ENCODE measurements at regions not wholly inside any gene's neighbourhood (a gene's known extent, or its start where the extent isn't known, plus 50 kb on each side); places are given as distances from the start of the nearest gene placed in this dataset.

DNA sequence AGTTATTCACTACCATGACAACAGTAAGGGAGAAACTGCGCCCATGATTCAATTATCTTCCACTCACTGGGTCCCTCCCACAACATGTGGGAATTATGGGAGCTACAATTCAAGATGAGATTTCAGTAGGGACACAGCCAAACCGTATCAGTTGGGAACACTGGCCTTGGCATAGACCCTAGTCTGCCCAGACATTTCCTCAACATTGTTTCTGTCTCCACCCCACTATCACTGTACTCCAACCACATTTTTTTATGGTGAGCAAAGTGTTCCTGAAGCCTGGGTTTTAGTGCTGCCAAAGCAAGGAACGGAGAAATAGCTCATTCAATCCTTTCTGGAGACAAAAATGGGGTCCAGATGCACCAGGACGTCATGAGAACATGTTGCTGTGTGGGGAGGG, 122.6 kb upstream of the CCDC179 start:
- H3K36me3 ChIP-seq (ENCODE audit: insufficient read depth, low read length): no peaks in the 10 kb centered on the region
- no peak overlapping the region for H3K4me2 ChIP-seq (ENCODE audit: low read length)
- TF ChIP-seq, protein P1, sequence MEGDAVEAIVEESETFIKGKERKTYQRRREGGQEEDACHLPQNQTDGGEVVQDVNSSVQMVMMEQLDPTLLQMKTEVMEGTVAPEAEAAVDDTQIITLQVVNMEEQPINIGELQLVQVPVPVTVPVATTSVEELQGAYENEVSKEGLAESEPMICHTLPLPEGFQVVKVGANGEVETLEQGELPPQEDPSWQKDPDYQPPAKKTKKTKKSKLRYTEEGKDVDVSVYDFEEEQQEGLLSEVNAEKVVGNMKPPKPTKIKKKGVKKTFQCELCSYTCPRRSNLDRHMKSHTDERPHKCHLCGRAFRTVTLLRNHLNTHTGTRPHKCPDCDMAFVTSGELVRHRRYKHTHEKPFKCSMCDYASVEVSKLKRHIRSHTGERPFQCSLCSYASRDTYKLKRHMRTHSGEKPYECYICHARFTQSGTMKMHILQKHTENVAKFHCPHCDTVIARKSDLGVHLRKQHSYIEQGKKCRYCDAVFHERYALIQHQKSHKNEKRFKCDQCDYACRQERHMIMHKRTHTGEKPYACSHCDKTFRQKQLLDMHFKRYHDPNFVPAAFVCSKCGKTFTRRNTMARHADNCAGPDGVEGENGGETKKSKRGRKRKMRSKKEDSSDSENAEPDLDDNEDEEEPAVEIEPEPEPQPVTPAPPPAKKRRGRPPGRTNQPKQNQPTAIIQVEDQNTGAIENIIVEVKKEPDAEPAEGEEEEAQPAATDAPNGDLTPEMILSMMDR (IDR thresholded peaks at IDR 0.05; ENCODE audit: insufficient read depth, low read depth, low read length): no peak
- no peak for TF ChIP-seq EZH2 (IDR thresholded peaks at IDR 0.05; ENCODE audit: insufficient read depth, low read length)
- Mint-ChIP-seq H3K4me1 (ENCODE audit: low read depth, unreplicated experiment) (no peaks in the 10 kb centered on the region), H3K27me3 (ENCODE audit: low read depth, unreplicated experiment) (no peaks in the 10 kb centered on the region), H3K36me3 (ENCODE audit: low read depth, unreplicated experiment) (no peaks in the 10 kb centered on the region), H3K27ac (ENCODE audit: unreplicated experiment) (no peak overlapping the region), H3K9me3 (ENCODE audit: unreplicated experiment) (peaks cover 4% of the 10 kb centered on the region), H3K4me3 (ENCODE audit: unreplicated experiment) (no peak overlapping the region)
- H3K4me1 ChIP-seq (ENCODE audit: insufficient read depth, low read length): no peaks in the 10 kb centered on the region
- FAIRE-seq (no peak), DNase-seq (ENCODE audit: low read depth) (no peak)
- no peak overlapping the region for H2AFZ ChIP-seq (ENCODE audit: low read depth, low read length)
- no peaks in the 10 kb centered on the region for H3K27me3 ChIP-seq (ENCODE audit: insufficient read depth, low read length)
- no peaks in the 10 kb centered on the region for H3K9me3 ChIP-seq (ENCODE audit: insufficient read depth, low read depth, low read length)
- no peak overlapping the region for H3K9ac ChIP-seq (ENCODE audit: low read length)
- no peak overlapping the region for H3K4me3 ChIP-seq (ENCODE audit: insufficient read depth, low read depth, low read length)
- no peak overlapping the region for H3K27ac ChIP-seq (ENCODE audit: low read depth, low read length)
- H4K20me1 ChIP-seq (ENCODE audit: insufficient read depth, low read length): no peaks in the 10 kb centered on the region
- H3K79me2 ChIP-seq (ENCODE audit: insufficient read depth, low read length): no peaks in the 10 kb centered on the region

DNA sequence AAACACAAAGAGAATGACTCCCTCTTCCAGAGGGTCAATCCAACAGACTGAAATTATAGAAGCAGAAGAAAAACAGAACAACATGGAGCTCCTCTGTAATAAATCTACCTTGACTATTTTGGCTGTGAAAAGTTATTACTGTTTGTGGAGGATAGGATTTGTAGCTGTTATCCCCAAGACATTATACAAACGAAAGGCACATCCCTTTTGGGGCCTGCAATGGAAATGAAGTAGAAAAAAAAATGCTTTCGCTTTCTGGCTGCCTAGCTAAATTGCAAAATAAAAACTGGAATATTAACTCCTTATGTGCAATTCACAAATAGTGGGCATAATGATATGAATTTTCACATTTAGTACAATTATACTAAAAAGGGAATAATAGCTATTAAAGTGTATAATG, 123.8 kb upstream of the CCDC179 start:
- Histone ChIP-seq H3K9ac (ENCODE audit: low read length) (no peak overlapping the region), H4K20me1 (ENCODE audit: insufficient read depth, low read length) (no peaks in the 10 kb centered on the region), H3K27me3 (ENCODE audit: insufficient read depth, low read length) (no peaks in the 10 kb centered on the region), H3K9me3 (ENCODE audit: insufficient read depth, low read depth, low read length) (no peaks in the 10 kb centered on the region), H3K4me3 (ENCODE audit: insufficient read depth, low read depth, low read length) (no peak overlapping the region), H3K36me3 (ENCODE audit: insufficient read depth, low read length) (no peaks in the 10 kb centered on the region), H3K4me2 (ENCODE audit: low read length) (no peak overlapping the region), H3K27ac (ENCODE audit: low read depth, low read length) (no peak overlapping the region), H3K4me1 (ENCODE audit: insufficient read depth, low read length) (no peaks in the 10 kb centered on the region), H2AFZ (ENCODE audit: low read depth, low read length) (no peak overlapping the region), H3K79me2 (ENCODE audit: insufficient read depth, low read length) (no peaks in the 10 kb centered on the region)
- Mint-ChIP-seq H3K36me3 (ENCODE audit: low read depth, unreplicated experiment) (no peaks in the 10 kb centered on the region), H3K27me3 (ENCODE audit: low read depth, unreplicated experiment) (no peaks in the 10 kb centered on the region), H3K4me3 (ENCODE audit: unreplicated experiment) (no peak overlapping the region), H3K9me3 (ENCODE audit: unreplicated experiment) (peaks cover 4% of the 10 kb centered on the region), H3K27ac (ENCODE audit: unreplicated experiment) (no peak overlapping the region), H3K4me1 (ENCODE audit: low read depth, unreplicated experiment) (no peaks in the 10 kb centered on the region)
- no peak for FAIRE-seq
- TF ChIP-seq EZH2 (IDR thresholded peaks at IDR 0.05; ENCODE audit: insufficient read depth, low read length): no peak
- TF ChIP-seq, protein P1 (IDR thresholded peaks at IDR 0.05; ENCODE audit: insufficient read depth, low read depth, low read length): no peak
- no peak for DNase-seq (ENCODE audit: low read depth)

DNA sequence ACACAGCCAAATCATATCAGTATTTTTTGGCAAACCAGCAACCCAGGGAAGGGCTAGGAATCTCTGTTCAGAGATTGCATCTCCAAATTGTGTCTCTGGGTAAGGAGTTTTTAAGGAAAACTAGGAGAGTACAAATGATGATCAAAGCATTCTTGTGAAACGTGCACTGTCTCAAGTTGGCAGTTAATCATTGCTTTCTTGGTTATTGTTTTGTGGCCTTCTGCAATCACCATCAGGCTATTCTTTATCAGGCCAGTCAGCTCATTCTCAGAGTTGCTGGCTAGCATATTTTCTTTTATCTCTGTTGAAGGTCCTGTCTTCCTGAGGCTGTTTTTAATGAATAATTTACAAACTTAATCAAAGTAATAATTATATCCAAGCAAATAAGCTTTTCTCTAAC, 129.1 kb upstream of the CCDC179 start:
- DNase-seq (ENCODE audit: low read depth) (no peak), FAIRE-seq (no peak)
- H3K27ac Mint-ChIP-seq (ENCODE audit: unreplicated experiment): no peak overlapping the region
- no peaks in the 10 kb centered on the region for H3K36me3 Mint-ChIP-seq (ENCODE audit: low read depth, unreplicated experiment)
- no peaks in the 10 kb centered on the region for H3K4me1 Mint-ChIP-seq (ENCODE audit: low read depth, unreplicated experiment)
- H3K9ac ChIP-seq (ENCODE audit: low read length): no peak overlapping the region
- peaks cover 10% of the 10 kb centered on the region for H3K9me3 Mint-ChIP-seq (ENCODE audit: unreplicated experiment)
- H3K27me3 Mint-ChIP-seq (ENCODE audit: low read depth, unreplicated experiment): no peaks in the 10 kb centered on the region
- H3K4me2 ChIP-seq (ENCODE audit: low read length): no peak overlapping the region
- H3K36me3 ChIP-seq (ENCODE audit: insufficient read depth, low read length): no peaks in the 10 kb centered on the region
- no peaks in the 10 kb centered on the region for H3K27me3 ChIP-seq (ENCODE audit: insufficient read depth, low read length)
- H3K4me3 Mint-ChIP-seq (ENCODE audit: unreplicated experiment): no peak overlapping the region
- H2AFZ ChIP-seq (ENCODE audit: low read depth, low read length): no peak overlapping the region
- H3K4me1 ChIP-seq (ENCODE audit: insufficient read depth, low read length): no peaks in the 10 kb centered on the region
- peaks cover 12% of the 10 kb centered on the region for H3K9me3 ChIP-seq (ENCODE audit: insufficient read depth, low read depth, low read length)
- H3K79me2 ChIP-seq (ENCODE audit: insufficient read depth, low read length): no peaks in the 10 kb centered on the region
- H3K27ac ChIP-seq (ENCODE audit: low read depth, low read length): no peak overlapping the region
- TF ChIP-seq EZH2 (IDR thresholded peaks at IDR 0.05; ENCODE audit: insufficient read depth, low read length): no peak
- TF ChIP-seq, protein P1 (IDR thresholded peaks at IDR 0.05; ENCODE audit: insufficient read depth, low read depth, low read length): no peak
- H4K20me1 ChIP-seq (ENCODE audit: insufficient read depth, low read length): no peaks in the 10 kb centered on the region
- H3K4me3 ChIP-seq (ENCODE audit: insufficient read depth, low read depth, low read length): no peak overlapping the region
